Activated CD4-positive, alpha-beta T cell treated with anti-CD3 and anti-CD28 coated beads for 1 hour (primary cell): ENCODE measurements at regions not wholly inside any gene's neighbourhood (a gene's known extent, or its start where the extent isn't known, plus 50 kb on each side); places are given as distances from the start of the nearest gene placed in this dataset.

Source experiments
- DNase-seq: peaks from one replicate; pipeline ENCODE4 v3.0.0-alpha.2; 2020

DNA sequence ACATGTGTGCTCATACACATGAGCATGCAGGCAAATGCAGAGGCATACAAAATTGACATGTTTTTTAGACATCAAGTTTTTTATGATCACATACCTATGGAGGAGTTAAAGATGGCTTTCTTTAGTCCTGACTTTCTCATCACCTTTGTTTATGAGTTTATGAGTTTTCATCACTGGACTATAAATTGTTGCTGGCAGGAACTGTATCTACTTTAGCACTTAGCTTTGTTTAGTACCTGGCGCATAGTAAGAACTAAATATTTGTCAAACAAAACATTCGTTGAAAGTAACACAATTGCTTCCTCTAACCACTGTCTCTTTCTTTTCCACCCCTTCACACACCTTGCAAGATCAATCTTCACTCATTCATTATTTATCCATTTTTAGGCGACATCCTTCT is 182.6 kb downstream of the SUCNR1 start:
- no peak for DNase-seq

- no peak for DNase-seq
These were observed 183.0 kb downstream of the SUCNR1 start for GRCh38 chr3:152056481-152056880.

GRCh38 chr3:152056987-152057386 is 183.5 kb downstream of the SUCNR1 start:
- DNase-seq = no peak

DNA sequence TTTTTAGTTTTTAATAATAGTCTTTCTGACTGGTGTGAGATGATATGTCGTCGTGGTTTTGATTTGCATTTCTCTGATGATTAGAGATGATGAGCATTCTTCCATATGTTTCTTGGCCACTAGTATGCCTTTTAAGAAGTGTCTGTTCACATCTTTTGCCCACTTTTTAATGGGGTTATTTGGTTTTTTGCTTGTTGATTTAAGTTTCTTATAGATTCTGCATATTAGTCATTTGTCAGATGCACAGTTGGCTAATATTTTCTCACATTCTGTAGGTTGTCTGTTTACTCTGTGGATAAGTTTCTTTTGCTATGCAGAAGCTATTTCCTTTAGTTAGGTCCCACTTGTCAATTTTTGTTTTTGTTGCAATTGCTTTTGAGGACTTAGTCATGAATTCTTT is 185.4 kb downstream of the SUCNR1 start:
- DNase-seq = no peak

DNA sequence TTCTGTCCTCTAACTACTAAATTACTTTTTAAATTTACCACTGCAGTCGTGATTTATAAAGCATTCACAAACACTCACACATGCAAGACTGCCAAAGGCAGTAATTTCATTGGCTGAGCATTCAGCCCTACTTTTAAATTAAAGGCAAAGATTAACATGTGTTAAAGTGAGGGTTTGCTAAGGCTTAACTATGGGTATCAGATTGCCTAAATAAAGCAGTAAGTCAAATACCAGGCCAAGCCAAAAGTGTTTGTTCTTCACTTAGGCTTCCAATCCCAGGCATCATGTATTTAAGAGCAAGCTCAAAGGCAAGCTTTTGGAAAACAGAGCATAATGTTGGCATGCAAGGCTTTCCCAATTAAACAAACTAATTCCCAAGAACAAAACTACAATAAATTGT is 187.3 kb downstream of the SUCNR1 start:
- DNase-seq = no peak

GRCh38 chr3:152061296-152061695 is 187.9 kb downstream of the SUCNR1 start:
- no peak for DNase-seq

DNA sequence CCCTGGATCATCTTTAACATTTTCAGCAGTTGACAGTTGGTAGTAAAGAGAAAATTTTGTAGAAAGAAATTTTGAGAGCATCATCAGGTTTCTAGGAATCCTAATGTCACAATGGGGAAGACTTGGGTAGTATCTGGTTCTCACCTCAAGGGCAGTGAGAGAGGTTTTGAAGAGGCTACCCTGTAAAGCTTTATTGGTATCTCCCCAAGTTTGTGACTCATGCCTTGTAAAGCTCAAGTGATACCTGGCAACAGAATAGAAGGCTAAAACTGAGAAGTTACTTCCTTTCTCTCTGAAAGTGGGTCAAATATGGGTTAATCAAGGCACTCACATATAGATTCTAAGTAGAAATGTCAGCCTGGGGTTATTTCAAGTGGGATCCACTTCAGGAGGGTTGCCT is 196.4 kb downstream of the SUCNR1 start:
- no peak for DNase-seq

DNA sequence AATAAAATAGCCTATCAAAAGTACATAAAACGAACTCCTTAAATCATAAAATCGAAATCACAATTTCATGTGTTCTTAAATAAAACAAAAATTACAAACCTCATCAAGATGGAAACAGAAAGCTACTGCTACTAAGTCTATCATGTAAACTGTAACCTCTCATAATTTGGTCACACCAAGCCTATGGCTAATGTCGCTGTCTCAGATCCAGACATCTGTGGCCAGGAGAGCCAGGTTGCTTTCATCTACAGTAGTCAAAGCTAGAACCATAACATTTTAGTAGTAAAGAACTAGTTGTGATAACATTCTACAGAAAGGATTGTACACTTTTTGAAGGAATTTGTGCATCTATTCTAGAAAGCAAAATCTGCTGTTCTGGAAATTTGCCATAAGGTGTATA is 197.4 kb upstream of the MBNL1 start:
- no peak for DNase-seq

DNA sequence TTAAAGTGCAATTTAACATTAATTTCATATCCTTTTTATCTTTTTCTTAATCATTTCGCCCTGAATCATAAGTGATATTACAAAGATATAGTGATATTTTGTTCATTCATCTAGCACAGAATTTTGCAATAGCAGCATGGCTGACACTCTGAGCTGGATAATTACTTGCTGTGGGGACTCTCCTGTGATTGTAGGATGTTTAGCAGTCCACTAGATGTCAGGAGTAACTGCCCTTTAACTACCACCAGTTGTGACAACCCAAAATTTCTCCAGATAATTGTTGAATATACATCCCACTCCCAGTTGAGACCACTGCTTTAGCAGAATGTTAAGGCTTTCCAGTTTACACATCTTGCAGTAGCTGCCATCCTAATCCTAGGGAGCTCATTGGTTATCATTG is 196.8 kb upstream of the MBNL1 start:
- no peak for DNase-seq

DNA sequence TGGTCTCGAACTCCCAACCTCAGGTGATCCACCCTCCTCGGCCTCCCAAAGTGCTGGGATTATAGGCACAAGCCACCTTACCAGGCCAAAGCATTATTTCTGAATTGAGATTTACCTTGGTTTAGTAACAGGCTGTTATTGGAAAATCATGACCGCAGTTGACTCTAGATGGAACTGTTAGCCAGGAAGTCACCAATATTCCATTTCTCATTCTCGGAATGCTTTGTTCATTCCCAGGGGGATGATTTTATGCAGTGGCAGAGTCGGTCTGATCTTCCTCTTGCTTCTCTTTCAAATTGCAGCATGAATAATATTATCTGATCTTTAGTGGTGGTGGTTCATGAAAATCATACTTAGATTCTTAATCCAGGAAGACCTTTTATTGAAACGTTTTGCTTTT is 195.5 kb upstream of the MBNL1 start:
- DNase-seq = no peak

- no peak for DNase-seq
These were observed 192.6 kb upstream of the MBNL1 start for GRCh38 chr3:152076148-152076547.

- DNase-seq = no peak
These were observed 188.7 kb upstream of the MBNL1 start for GRCh38 chr3:152079980-152080379.

- no peak for DNase-seq
These were observed 185.6 kb upstream of the MBNL1 start for GRCh38 chr3:152083135-152083534.

DNA sequence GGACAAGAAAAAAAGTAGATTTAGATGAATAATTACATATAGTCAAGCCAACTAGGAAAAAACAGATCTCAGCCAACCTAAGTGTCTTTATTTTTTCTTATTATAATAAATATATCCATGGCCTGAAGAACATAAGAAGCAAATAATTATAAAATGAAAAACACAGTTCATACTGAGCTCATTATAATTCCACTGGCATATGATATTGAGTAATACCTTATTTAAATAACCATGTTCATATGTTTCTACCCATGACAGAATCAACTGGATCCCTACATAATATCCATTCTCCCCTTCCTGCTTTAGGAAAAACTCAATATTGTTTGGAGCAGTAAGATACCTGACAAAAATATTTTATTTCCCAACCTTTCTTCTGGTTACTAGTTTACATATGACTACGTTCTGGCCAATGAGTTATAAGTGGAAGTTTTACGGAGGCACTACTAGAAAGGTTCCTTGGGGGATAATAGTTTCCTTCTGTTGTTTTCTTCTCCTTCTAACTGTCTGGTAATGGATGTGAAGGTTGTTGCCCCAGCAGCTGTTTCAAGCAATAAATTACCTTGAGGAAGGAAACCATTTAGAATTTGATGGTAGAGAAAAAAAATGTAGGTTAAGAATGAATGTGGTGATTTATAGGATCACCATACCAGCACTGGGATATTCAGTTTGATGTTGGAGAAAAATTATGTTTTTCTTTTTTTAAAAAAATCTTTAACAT is 184.1 kb upstream of the MBNL1 start:
- DNase-seq = no peak

- DNase-seq = no peak
These were observed 181.6 kb upstream of the MBNL1 start for GRCh38 chr3:152087153-152087552.

DNA sequence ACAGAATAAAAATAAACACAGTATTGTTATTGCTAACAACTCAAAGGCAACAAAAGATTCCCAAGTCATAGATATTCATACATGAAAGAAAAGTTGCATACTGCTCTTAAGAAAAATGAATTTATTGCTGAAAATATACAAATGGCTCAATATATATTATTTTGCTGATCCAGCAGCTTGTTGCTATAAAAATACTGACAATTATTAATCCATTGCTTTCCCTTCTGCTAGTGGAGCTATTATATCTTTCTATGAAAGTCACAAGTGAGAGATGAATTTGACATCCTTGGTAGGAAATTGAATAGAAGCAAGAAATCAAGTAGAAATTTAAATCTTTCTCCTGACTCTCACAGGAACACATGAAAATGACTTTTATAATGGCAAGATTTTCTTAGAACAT is 179.2 kb upstream of the MBNL1 start:
- no peak for DNase-seq

DNA sequence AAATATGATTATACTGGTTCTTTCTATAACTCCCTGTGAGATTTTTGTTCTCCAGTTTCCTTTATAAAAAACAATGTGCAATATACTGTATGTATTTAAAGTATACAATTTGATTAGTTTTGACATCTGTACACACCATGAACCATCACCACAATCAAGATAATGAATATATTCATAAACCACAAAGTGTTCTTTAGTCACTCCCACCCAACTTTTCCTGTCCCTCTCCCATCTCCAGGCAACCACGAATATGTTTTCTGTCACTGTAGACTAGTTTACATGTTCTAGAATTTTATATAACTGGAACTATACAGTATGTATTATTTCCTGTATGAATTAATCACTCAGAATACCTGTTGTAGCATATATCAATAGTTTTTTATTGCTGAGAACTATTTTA is 177.0 kb upstream of the MBNL1 start:
- DNase-seq = no peak

DNA sequence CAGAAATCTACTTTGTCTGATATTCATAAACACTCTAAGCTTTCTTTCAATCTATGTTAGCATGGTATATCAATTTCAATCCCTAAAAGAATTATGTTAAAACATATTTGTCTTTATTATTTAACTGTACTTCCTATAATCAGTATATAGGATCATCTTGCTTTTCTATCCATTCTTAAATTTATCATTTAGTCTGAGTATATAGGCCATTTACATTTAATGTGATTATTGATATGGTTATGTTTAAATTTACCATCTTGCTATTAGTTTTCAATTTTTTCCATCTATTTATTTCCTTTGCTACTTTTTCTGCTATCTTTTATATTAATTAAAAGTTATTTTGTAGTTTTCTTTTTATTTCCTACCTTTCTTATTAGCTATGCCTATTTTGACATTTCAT is 174.8 kb upstream of the MBNL1 start:
- DNase-seq = no peak

DNA sequence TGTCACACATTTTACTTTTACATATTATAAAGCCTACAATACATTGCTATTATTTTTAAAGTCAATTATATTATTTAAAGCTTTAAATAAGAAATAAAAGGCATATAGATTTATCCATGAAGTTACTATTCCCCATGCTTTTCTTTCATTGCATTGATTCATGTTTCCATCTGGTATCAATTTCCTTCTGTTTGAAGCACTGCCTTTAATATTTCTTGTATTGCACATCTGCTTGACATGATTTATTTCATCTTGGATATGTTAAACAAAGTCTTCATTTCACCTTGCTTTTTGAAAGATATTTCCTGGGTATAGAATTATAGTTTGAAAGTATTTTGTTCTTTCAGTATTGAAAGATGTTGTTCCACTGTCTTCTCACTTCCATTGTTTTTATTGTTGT is 174.3 kb upstream of the MBNL1 start:
- DNase-seq = no peak

- DNase-seq = no peak
These were observed 173.3 kb upstream of the MBNL1 start for GRCh38 chr3:152095472-152095871.

GRCh38 chr3:152096280-152096906 is 172.3 kb upstream of the MBNL1 start:
- no peak for DNase-seq

- no peak for DNase-seq
These were observed 171.6 kb upstream of the MBNL1 start for GRCh38 chr3:152097120-152097519.

- DNase-seq = no peak
These were observed 171.0 kb upstream of the MBNL1 start for GRCh38 chr3:152097770-152098169.

DNA sequence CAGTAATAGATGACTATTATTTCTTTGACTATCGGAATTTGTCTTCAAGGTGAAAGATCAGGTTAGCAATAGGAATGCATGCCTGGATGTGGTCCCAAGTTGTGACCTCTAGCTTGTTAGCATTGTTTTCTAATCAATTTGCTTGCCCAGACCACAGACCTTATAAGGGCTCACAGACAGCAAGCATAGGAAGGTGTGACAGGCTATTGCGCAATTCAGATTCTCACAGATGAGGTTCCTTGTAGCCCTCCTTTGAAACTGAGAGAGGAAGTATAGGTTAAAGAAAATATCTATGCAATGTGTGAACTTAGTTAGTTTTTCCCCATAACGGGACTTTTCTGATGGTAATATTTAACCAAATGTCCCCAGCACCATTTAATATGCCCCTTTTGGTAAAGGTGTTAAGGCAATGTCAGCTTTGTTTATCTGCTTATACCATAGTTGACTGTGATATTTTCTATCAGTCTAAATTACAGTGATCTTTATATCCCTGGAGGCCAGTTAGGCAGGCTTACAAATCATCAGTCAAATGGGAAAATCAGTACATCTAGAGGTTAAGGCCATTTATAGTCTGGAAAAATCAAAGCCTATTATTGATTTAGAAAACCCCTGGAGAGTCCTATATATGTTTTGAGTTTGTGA is 168.1 kb upstream of the MBNL1 start:
- no peak for DNase-seq

- no peak for DNase-seq
These were observed 166.3 kb upstream of the MBNL1 start for GRCh38 chr3:152102410-152102809.
